ENCODE measurements at regions not wholly inside any gene's neighbourhood (a gene's known extent, or its start where the extent isn't known, plus 50 kb on each side); places are given as distances from the start of the nearest gene placed in this dataset.

DNA sequence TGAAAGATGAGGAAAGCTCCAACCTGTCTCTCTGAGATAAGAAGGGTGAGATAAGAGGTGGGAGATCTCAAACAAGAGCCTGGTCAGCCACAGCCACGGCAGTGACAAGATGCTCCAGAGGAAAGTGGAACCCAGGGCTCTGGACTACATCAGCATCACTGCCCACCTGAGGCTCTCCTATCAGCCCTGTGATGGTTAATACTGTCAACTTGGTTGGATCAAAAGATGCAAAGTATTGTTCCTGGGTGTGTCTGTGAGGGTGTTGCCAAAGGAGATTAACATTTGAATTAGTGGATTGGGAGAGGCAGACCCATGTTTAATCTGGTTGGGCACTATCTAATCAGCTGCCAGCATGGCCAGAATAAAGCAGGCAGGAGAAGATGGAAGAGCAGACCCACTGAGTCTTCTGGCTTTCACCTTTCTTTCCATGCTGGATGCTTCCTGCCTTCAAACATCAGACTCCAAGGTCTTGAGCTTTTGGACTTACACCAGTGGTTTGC is 476.6 kb upstream of the NBEA start:
- no peak for DNase-seq (ENCODE audit: low read depth in 2 of 2)

DNA sequence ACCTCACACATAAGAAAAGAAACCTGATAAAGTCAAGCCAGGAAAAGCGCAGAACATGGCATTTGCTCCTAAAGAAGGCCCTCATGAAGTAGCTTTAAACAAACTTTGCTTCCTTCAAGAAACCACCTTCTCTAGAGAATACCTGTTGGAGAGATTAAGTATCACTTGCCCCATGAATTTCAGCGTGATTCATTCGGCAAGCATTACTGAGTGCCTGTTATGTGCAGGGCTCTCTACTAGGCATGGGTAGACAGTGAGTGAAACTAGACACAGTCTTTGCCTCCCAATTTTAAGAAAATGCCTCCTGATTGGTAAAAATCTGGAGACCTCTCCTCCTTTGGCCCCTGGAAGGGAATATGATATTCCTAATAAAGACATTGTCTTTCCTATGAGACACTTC is 475.8 kb upstream of the NBEA start:
- DNase-seq (ENCODE audit: low read depth in 2 of 2) = no peak

DNA sequence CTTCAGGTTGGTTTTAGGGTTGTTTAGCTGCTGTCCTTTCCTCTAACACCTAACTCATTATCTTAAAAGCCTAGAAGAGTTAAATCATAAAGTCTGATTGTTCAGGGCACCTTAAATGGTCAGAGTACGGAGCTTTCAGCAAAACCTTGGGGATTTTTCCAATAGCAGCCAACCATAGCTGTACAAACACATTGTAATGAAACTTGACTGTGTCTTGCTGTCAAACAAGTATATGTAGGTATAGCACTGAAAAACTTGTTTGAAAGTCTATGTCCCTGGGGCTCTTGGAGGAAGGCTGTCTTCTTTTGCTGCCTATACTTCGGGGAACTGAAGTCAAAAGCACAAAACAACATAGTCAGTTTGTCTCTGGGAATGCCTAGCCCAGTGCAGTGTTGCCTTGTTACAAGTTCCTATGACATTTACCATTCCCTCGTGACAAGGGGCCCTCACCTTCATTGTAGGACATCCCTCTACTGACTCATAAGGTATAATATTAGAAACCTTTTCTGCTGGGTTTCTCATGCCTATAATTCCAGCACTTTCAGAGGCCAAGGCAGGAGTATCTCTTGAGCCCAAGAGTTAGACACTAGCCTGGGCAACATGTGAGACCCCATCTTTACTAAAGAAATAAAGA is 474.5 kb upstream of the NBEA start:
- no peak for DNase-seq (ENCODE audit: low read depth in 2 of 2)

DNA sequence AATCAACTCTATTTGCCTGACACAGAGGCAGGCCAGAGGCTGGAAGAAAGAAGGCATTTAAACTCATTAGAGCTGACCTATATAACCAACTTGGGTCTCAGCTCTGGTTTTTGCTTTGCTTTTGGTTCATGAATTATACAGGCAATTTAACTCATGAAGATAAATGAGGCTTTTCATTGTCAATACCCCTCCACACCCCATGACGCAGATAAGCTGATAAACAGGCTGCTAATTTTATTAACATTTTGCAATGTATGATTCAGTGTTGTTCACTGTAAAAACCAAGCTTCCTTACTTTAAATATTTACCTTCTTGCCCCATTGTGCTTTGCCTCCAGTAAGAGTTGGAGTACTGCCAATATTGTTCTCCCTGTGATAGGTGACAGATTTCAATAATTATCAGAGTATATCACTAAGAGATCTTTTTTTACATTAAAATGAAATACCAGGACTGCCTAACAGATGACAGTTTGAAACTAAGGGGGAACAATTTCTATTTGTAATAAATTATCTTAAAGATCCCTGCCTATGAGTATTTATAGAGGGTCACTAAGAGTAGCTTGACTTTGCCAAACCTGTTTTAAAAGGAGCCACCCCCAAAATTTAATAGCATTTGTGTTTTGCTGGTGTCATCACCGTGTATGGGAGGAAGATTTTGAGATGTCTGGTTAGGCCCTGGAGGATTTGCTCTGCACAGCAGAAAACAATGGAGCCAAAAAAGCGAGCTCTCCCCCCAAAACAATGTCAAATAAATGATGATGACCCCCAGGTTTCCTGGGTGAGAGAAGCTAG is 472.7 kb upstream of the NBEA start:
- DNase-seq (ENCODE audit: low read depth in 2 of 2) = no peak

DNA sequence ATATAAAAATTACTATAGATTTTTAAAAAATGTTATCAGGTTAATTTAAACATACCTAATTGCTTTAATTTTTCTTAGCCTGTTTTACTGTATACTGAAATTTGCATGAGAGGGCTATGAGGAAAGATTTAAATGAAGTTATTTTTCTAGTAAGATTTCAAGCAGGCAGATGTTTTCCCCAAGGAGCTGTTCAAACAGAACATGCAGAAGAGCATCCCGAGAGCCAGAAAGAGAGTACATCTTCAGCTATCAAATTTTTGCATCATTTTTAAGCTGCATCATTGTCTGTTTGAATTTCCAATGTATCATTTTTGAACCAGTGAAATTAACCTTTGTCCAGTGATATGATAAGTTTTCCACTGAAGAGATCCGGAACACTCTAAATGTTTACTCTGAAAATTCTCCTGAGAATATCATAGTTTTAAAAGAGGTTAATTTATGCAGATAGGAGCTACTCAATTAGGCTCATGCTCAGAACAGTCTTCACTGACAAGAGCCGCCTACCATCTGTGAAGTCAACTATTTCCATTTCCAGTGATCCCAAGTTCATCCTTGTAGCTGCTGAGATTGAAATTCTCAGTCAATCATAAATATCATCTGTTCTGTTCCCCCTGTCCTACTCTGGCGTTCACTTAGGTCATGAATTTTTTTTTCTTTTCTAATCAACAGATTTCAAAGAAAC is 467.7 kb upstream of the NBEA start:
- DNase-seq (ENCODE audit: low read depth in 2 of 2) = no peak

DNA sequence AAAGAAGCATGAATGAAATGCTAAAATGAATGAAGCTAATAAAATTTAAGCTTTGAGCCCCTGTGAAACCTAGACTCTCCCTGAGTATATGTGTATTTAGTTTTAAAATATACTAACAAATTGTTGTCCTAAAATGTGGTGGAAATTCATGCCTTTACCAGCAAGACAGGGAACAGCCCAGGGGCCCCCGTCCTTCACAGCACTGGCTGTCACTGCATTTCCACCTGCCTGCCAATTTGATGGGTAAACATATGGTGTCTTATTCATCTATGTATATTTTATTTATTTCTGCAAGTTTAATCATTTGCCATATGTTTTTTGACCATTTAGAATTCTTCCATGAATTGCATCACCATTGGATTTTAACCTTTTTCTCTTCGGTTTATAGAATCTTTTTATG is 463.7 kb upstream of the NBEA start:
- no peak for DNase-seq (ENCODE audit: low read depth in 2 of 2)

DNA sequence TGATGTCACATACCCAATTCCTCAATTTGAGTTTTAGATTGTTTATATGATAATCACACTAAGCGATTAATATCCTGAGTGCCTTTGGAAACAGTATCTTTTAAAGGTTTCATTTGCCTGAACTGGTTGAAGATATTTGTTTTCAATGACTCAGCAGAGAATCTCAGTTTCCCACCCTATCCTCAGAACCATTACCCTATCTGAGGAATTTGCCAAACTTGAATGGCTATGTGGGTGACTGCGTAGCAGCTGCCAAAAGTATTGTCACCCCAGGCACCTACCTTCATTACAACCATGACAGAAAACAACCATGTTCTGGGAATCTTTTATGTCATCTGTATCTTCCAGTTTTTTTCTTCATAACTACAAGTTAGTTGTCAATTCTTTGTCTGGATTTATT is 440.1 kb upstream of the NBEA start:
- DNase-seq (ENCODE audit: low read depth in 2 of 2) = no peak

DNA sequence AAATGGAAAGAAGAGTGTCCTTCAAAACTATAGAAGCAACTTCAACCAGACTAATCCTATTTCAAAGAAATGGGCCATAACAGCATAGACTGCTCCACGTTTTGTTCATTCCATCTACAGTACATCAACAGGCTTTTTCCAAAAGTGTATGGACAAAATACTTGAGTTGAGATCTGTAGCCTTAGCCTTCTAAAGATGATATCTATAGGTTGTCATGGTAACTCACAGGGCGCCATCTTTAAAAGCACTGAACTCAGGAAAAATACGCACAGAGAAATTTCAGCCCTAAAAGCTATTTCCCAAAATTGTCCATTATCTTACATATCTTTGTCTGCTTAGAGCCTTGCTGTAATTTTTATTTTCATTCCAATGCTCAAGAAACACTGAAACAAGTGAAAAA is 439.4 kb upstream of the NBEA start:
- DNase-seq (ENCODE audit: low read depth in 2 of 2) = no peak

DNA sequence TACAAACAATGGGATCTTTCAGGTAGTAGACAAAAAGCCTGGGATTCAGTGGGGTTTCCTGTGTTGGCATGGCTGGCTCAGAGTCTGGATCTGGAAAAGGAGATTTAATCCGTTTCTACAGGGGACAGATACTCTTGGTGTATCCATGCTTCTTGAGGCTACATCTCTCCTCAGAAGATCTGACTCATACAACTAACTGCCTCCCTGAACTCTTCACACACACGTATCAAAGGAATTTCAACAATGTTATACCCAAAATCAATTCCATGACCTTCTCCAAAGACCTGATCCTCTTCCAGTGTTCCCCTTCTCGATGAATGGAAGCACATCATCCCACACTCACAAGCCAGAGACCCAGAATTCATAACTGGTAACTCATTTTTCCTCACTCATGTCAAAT is 435.3 kb upstream of the NBEA start:
- no peak for DNase-seq (ENCODE audit: low read depth in 2 of 2)

DNA sequence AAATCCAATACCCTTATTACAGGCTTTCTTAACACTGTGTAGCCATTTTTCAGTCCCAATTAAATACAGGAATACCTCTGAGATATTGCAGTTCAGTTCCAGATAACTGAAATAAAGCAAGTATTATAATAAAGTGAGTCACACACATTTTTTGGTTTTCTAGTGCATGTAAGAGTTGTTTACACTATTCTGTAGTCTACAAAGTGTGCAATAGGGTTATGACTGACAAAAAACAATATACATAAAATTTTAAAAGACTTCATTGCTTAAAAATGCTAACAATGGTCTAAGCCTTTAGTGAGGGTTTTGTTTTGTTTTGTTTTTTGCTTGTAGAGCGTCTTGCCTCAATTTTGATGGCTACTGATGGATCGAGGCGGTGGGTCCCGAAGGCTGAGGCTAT is 434.4 kb upstream of the NBEA start:
- no peak for DNase-seq (ENCODE audit: low read depth in 2 of 2)

DNA sequence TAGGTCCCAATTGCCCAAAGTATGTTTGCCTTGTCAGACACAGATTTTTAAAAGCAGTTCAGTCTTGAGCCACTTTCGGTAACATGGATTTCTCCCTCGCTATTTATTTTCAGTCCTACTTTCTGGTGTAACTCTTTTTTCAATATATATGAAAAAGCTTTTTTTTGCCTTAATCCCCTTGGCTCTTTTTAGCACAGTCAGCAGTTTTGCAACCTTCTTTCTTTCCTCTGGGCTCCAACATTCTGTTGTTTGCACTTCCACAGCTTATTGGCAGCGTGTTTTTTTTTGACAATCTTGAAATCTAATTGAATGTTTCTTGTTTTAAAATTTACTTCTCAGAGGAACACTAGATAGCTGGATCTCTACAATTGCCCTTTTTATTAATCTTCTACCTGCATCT is 429.3 kb upstream of the NBEA start:
- no peak for DNase-seq (ENCODE audit: low read depth in 2 of 2)

DNA sequence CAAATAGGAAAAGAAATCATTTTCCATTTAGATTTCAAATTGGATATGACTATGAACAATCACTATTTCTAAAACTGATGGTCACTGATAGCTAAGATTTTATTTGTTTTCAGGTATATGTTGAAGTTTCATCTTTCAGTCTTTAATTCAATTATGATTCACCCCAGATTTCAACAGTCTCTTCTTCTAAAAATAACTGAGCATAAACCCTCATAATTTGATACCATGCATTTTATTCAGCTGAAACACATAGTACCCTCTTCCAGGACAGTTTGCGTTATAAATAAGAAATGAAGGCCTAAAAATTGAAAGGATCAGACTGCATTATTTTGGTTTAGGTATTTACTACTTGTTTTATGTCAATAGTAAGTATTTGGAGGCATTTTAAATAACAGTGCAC is 428.5 kb upstream of the NBEA start:
- DNase-seq (ENCODE audit: low read depth in 2 of 2) = no peak

DNA sequence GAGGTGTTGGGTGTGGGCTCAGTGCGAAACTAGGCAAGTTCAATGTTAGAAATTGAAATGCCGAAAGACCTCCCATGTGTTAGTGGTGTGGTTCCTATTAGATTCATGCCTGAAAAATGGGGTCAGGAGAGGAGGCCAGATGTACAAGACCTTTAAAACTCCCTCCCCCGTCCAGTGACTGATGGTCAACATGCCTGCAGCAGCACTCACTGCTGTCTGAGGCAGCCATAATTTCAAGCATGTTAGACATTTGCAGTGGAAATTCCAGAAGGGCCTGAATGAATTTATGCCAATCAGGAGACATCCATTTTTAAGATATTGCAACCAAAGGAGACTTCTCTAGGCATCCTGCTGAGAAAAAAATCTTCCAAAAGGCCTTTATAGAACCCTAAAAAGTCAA is 426.9 kb upstream of the NBEA start:
- no peak for DNase-seq (ENCODE audit: low read depth in 2 of 2)

DNA sequence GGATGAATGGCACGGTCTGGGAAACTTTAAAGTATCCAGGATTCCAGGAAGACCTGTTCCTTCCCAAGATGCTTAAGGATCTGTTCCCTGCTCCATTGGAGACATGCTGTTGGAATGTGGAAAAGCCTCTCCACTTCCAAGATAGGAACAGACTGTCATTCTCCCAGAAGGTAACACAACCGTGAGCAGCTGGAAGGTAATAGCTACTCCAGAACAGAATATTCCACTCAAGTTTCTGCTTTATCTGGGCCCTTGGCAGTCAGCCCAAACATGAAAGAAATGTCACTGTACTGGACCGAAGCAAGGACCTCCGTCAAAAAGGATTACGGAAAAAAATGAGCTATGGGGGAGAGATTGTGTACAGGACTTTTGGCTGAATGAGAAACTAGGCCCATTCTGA is 420.9 kb upstream of the NBEA start:
- DNase-seq (ENCODE audit: low read depth in 2 of 2) = no peak

DNA sequence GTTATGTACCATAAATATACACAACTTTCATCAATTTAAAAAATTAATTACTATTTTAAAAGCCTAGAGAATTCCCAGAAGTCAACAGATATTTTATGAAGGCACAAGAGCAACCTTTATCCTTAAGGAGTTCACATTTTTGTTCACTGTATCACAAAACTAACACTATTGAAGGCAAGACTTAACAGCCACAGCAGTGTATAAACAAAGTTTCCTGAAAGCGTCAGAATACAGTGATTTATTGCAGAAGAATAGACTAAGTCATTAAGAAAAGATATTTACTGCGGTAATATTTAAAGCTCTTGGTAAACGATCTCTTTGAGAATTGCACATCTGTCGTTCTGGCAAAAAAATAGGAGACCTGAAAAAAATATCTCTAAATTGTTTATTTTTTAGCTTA is 419.3 kb upstream of the NBEA start:
- no peak for DNase-seq (ENCODE audit: low read depth in 2 of 2)

DNA sequence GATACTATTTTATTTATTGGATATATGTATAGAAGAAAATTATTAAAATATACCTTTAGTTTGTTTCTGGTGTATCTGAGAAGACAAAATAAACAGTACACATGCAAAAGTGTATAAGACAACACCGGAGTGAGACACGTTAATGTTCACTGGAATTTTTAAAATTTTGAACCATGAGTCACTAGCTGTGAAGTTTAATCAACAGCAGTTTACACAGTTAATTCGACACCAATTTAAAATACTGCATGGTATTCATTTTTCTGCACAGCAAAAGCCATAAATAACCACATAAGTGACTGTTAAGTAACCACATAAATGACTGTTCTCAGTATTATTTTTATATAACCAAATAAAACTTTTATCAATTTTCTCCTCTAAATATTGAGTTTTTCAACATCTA is 418.7 kb upstream of the NBEA start:
- DNase-seq (ENCODE audit: low read depth in 2 of 2) = no peak

DNA sequence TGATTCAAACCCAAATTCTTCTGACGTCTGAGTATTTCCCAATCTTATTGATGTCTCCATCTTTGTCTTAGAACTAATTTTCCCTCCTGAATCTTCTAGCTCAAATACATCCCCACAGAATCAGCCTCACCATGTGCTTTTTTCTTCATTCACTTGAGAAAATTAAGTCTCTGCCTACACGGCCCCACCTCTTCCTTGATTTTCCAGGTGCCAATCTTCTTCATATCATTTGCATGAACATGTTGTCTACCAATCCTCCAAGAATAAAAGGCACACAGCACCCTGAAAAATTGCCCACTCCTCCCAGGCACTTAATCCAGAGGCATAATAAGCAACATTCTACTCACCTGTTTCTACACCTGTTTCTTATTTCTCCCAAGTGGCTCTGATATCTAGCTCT is 408.1 kb upstream of the NBEA start:
- no peak for DNase-seq (ENCODE audit: low read depth in 2 of 2)

DNA sequence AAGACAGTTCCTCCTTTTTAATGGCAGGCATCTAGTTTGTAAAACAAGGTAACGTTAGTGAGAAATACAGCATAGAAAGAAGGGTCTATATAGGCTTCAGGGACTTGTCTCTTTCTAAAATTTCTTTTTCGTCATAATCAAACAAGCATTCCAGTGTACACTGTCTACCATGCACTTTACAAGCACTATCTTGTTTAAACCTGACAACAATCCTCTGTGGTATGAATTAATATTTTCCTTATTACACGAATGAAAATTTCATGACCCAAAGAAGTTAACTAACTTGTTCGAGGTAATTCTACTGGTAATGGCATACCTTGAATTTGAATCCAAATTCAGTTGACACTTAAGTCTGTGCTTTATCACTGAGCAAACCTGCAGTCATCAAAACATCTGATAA is 399.7 kb upstream of the NBEA start:
- DNase-seq (ENCODE audit: low read depth in 2 of 2) = no peak

DNA sequence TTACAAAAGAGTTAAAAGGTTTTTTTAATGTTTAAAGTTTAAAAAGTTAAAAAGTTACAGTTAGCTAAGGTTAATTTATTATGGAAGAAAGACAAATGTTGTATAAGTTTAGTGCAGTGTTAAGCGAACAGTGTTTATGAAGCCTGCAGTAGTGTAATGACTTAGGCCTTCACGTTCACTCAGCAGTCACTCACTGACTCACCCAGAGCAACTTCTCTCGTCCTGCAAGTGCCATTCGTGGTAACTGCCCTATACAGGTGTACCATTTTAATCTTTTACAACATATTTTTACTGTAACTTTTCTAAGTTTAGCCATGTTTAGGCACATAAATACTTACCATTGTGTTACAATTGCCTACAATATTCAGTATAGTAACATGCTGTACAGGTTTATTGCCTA is 398.2 kb upstream of the NBEA start:
- DNase-seq (ENCODE audit: low read depth in 2 of 2) = no peak

DNA sequence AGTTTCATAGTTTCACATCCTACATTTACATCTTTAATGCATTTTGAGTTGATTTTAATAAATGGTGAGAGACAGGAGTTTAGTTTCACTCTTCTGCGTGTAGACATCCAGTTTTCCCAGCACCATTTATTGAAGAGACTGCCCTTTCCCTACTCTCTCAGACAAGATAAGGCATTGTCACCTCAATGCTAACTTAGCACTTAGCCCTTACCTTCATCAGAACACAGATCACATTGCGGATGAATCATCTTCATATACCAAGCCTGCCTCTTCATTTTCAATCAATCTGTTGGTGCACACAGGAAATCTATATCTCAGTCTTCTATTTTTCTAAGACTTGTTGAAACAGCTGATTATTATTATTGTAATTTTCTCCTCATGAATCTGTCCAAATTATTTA is 396.6 kb upstream of the NBEA start:
- DNase-seq (ENCODE audit: low read depth in 2 of 2) = no peak

DNA sequence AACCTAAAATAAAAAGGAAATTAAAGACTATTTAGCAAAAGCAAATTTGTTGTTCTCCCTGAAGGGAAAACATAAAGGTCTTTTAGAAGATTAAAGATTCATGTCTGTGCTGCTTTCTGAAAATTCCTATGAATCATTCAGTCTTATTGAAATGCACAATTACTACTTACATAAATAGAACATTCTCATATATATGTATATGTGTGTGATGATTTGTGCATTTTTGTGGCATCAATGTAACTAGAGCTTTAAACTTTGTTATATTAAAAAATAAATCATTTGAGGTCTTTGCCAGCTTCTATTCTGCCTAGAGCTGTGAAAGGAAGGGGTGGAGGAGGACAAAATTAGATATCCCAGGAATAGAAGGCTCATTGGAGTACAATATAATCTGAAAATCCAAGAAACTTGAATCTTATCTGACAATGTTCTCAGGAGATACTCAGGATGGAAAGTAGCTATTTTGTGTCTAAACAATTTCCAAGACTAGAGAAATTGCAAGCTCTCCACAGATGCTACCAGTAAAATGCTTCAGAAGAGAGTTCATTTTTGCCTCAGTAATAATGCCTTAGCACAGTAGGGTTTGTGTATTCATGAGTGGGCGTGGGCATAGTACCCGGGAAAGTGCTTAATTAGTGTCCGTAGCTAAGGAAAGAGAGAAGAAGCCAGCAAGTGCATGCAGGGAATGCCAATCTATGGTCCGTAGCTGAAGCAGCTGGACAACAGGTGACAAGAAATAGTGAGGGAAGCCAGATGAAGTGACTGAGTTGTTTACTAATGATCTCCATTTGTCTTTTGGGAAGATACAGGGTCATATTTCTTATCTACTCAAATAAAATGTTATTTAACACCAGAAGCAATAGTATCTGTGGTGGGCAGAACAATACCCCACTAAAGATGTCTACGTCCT is 395.5 kb upstream of the NBEA start:
- DNase-seq (ENCODE audit: low read depth in 2 of 2) = no peak

DNA sequence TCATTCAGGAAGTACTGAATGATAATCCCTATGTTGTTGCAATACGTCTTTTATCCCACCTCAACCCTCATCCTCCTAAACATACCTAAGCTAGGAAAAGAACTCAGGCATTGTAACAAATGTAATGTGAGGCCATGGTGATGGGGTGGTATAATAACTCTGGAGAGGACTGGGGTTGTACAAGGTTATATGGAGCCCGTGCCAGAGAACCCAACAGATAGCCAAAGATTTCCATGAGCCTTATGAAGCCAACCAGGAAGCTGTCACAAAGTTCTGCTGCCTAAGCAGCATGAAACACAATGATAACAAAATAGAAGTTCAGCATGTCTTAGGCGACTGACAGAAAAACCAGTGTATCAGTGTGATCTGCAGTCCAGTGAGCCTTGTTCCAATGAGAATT is 394.1 kb upstream of the NBEA start:
- no peak for DNase-seq (ENCODE audit: low read depth in 2 of 2)
